ENCODE measurements at regions not wholly inside any gene's neighbourhood (a gene's known extent, or its start where the extent isn't known, plus 50 kb on each side); places are given as distances from the start of the nearest gene placed in this dataset.
"Not testable (repeated sequence)": the region's sequence is repeated elsewhere in the genome, so short reads cannot be mapped to it uniquely, and the experiment has no call there.

GRCh38 chr19:20307127-20307526, 140.1 kb downstream of the ZNF486 start:
- H3K9me3 ChIP-seq (ENCODE audit: control insufficient read depth, insufficient read depth, low read depth, low read length) = no peaks in the 10 kb centered on the region
- no peaks in the 10 kb centered on the region for H3K36me3 ChIP-seq (ENCODE audit: control insufficient read depth in 2 of 2, insufficient read depth in 1 of 2, low read length in 2 of 2)
- no peak overlapping the region for H3K27ac ChIP-seq (ENCODE audit: extremely low read depth, low read depth, low read length)
- H3K4me1 ChIP-seq (ENCODE audit: control insufficient read depth, insufficient read depth, low read length) = no peaks in the 10 kb centered on the region
- CTCF ChIA-PET = no interaction called here
- POLR2A ChIA-PET = no interaction called here
- no peak overlapping the region for H3K4me3 ChIP-seq (ENCODE audit: low read depth, low read length)
- no peak for TF ChIP-seq ZNF701 (tag by site-specific recombination; IDR thresholded peaks at IDR 0.05)
- no peak for TF ChIP-seq ZFP37 (tag by site-specific recombination; IDR thresholded peaks at IDR 0.05)
- TF ChIP-seq ZBTB7A (tag by site-specific recombination; IDR thresholded peaks at IDR 0.05; ENCODE audit: low read depth) = no peak
- TF ChIP-seq RBAK (tag by site-specific recombination; IDR thresholded peaks at IDR 0.05) = no peak
- no peak for TF ChIP-seq ZNF292 (tag by site-specific recombination; IDR thresholded peaks at IDR 0.05; ENCODE audit: borderline replicate concordance, low read depth)
- no peak for TF ChIP-seq ZNF19 (tag by site-specific recombination; IDR thresholded peaks at IDR 0.05; ENCODE audit: low read depth)

- H3K4me1 ChIP-seq (ENCODE audit: control insufficient read depth, insufficient read depth, low read length); POLR2A ChIA-PET; H3K27ac ChIP-seq (ENCODE audit: extremely low read depth, low read depth, low read length); CTCF ChIA-PET; H3K4me3 ChIP-seq (ENCODE audit: low read depth, low read length); H3K36me3 ChIP-seq (ENCODE audit: control insufficient read depth in 2 of 2, insufficient read depth in 1 of 2, low read length in 2 of 2); H3K9me3 ChIP-seq (ENCODE audit: control insufficient read depth, insufficient read depth, low read depth, low read length): not testable (repeated sequence)
Observed at GRCh38 chr19:20296314-20296713, 129.3 kb downstream of the ZNF486 start.

- Histone ChIP-seq H3K27ac (ENCODE audit: extremely low read depth, low read depth, low read length) (no peak overlapping the region), H3K9me3 (ENCODE audit: control insufficient read depth, insufficient read depth, low read depth, low read length) (no peaks in the 10 kb centered on the region), H3K4me1 (ENCODE audit: control insufficient read depth, insufficient read depth, low read length) (no peaks in the 10 kb centered on the region), H3K36me3 (ENCODE audit: control insufficient read depth in 2 of 2, insufficient read depth in 1 of 2, low read length in 2 of 2) (no peaks in the 10 kb centered on the region), H3K4me3 (ENCODE audit: low read depth, low read length) (no peak overlapping the region)
- TF ChIP-seq ZBTB20 (tag by site-specific recombination; IDR thresholded peaks at IDR 0.05) = no peak
- TF ChIP-seq KLF16 (tag by site-specific recombination; IDR thresholded peaks at IDR 0.05) = no peak
- POLR2A ChIA-PET = no interaction called here
- CTCF ChIA-PET = no interaction called here
Observed at GRCh38 chr19:20294181-20294580, 127.2 kb downstream of the ZNF486 start.

- H3K9me3 ChIP-seq (ENCODE audit: control insufficient read depth, insufficient read depth, low read depth, low read length); H3K27ac ChIP-seq (ENCODE audit: extremely low read depth, low read depth, low read length); H3K36me3 ChIP-seq (ENCODE audit: control insufficient read depth in 2 of 2, insufficient read depth in 1 of 2, low read length in 2 of 2); H3K4me1 ChIP-seq (ENCODE audit: control insufficient read depth, insufficient read depth, low read length); CTCF ChIA-PET; H3K4me3 ChIP-seq (ENCODE audit: low read depth, low read length); POLR2A ChIA-PET: not testable (repeated sequence)
Observed at GRCh38 chr19:20292520-20292919, 125.5 kb downstream of the ZNF486 start.

- no peak for TF ChIP-seq OVOL3 (tag by site-specific recombination; IDR thresholded peaks at IDR 0.05)
- TF ChIP-seq ZNF660 (tag by site-specific recombination; IDR thresholded peaks at IDR 0.05) = no peak
- TF ChIP-seq ZNF747 (tag by site-specific recombination; IDR thresholded peaks at IDR 0.05) = no peak
- no peak for TF ChIP-seq PRDM4 (tag by site-specific recombination; IDR thresholded peaks at IDR 0.05)
- H3K27ac ChIP-seq (ENCODE audit: extremely low read depth, low read depth, low read length) = no peak overlapping the region
- no peaks in the 10 kb centered on the region for H3K9me3 ChIP-seq (ENCODE audit: control insufficient read depth, insufficient read depth, low read depth, low read length)
- POLR2A ChIA-PET = no interaction called here
- CTCF ChIA-PET = no interaction called here
- no peaks in the 10 kb centered on the region for H3K36me3 ChIP-seq (ENCODE audit: control insufficient read depth in 2 of 2, insufficient read depth in 1 of 2, low read length in 2 of 2)
- no peak overlapping the region for H3K4me3 ChIP-seq (ENCODE audit: low read depth, low read length)
- H3K4me1 ChIP-seq (ENCODE audit: control insufficient read depth, insufficient read depth, low read length) = no peaks in the 10 kb centered on the region
Observed at GRCh38 chr19:20289186-20289585, 122.2 kb downstream of the ZNF486 start.

Data from HEK293 (cell line).